Panc1 (cell line): ENCODE measurements at regions not wholly inside any gene's neighbourhood (a gene's known extent, or its start where the extent isn't known, plus 50 kb on each side); places are given as distances from the start of the nearest gene placed in this dataset.

Experiments used
- ATAC-seq: fragments of 200-7000 bp; cut with Tn5 transposase; 2 replicates; pipeline ENCODE4 v1.9.1; 2020; ENCODE audit warnings: mild to moderate bottlenecking, moderate library complexity
- BruUV-seq: library from RNA; stranded (reverse); fragments of 400-500 nt; replicated peaks from 2 replicates; lab custom pipeline; 2021; lab: Mats Ljungman, UMichigan
- CTCF ChIA-PET: fragments of 300-600 bp; sonication (Branson Sonifier 250); formaldehyde crosslinking; loops from one replicate; lab custom pipeline; 2022; ENCODE audit warnings: antibody characterized with exemption; lab: Charles Lee
- POLR2A ChIA-PET: fragments of 300-600 bp; sonication (Branson Sonifier 250); formaldehyde crosslinking; loops from one replicate; lab custom pipeline; 2022; ENCODE audit warnings: antibody characterized with exemption; lab: Charles Lee
- DNase-seq: peaks from one replicate; pipeline ENCODE4 v3.0.0-alpha.2; 2010; ENCODE audit warnings: low read depth, low spot score
- H3K27ac ChIP-seq: 2 replicates; pipeline ENCODE4 v1.5.1; 2011; ENCODE audit warnings: mild to moderate bottlenecking, low read length, inconsistent platforms
- H3K27me3 ChIP-seq: fragments of 200-500 bp; sonication (Bioruptor generic); 2 replicates; pipeline ENCODE4 v1.6.0; 2014; ENCODE audit warnings: low read length, inconsistent platforms; ENCODE audit not compliant: control insufficient read depth, insufficient read depth
- H3K36me3 ChIP-seq: fragments of 200-500 bp; sonication (Bioruptor generic); 2 replicates; pipeline ENCODE4 v1.5.1; 2014; ENCODE audit warnings: inconsistent platforms, mild to moderate bottlenecking, low read length, moderate library complexity; ENCODE audit not compliant: control insufficient read depth, insufficient read depth
- H3K4me1 ChIP-seq: 2 replicates; pipeline ENCODE4 v1.5.1; 2011; ENCODE audit warnings: inconsistent platforms, mild to moderate bottlenecking, low read length, moderate library complexity; ENCODE audit not compliant: control insufficient read depth, insufficient read depth
- H3K4me3 ChIP-seq, 2 experiments: 2 replicates each; pipeline ENCODE4 v1.5.1; 2011 to 2012; ENCODE audit warnings: low read depth in 2 of 2, low read length in 2 of 2, mild to moderate bottlenecking in 2 of 2, inconsistent platforms in 1 of 2, moderate library complexity in 1 of 2
- H3K9me3 ChIP-seq: fragments of 200-500 bp; sonication (Bioruptor generic); 2 replicates; pipeline ENCODE4 v1.5.1; 2014; ENCODE audit warnings: low read depth, mild to moderate bottlenecking, inconsistent platforms, low read length, moderate library complexity; ENCODE audit not compliant: control insufficient read depth, insufficient read depth
- CTCF ChIP-seq: fragments of 450-650 bp; IDR thresholded peaks from 2 replicates; pipeline ENCODE4 v1.5.1; 2017; ENCODE audit warnings: mild to moderate bottlenecking
- POLR2AphosphoS5 ChIP-seq: IDR thresholded peaks from 2 replicates; pipeline ENCODE4 v1.6.1; 2012; ENCODE audit warnings: mild to moderate bottlenecking, low read depth, low read length, moderate library complexity
- REST ChIP-seq, 2 experiments: IDR thresholded peaks; 2 replicates each; pipeline ENCODE4 v1.6.1; 2011 to 2012; ENCODE audit warnings: low read depth in 2 of 2, control low read depth in 1 of 2, low read length in 1 of 2, mild to moderate bottlenecking in 1 of 2, moderate library complexity in 1 of 2; ENCODE audit not compliant: insufficient read depth in 1 of 2
- SIN3A ChIP-seq: IDR thresholded peaks from 2 replicates; pipeline ENCODE4 v1.6.1; 2012; ENCODE audit warnings: low read depth, mild to moderate bottlenecking, low read length, moderate library complexity, borderline replicate concordance; ENCODE audit not compliant: insufficient read depth
- TCF7L2 ChIP-seq: IDR thresholded peaks from 2 replicates; pipeline ENCODE4 v1.6.1; 2011; ENCODE audit warnings: mild to moderate bottlenecking, low read depth, low read length, inconsistent platforms
- in situ Hi-C: cut with HindIII; loops from 2 replicates; pipeline ENCODE4 v1.10.0; 2016; ENCODE audit warnings: low sequenced_read_pairs, low pct_unique_long_range_greater_than_20kb
- intact Hi-C: fragments of 100-400 bp; cut with micrococcal nuclease; formaldehyde crosslinking; loops from one replicate; pipeline ENCODE4 v1.10.0; 2022; ENCODE audit not compliant: unreplicated experiment

- ATAC-seq (no peak), DNase-seq (no peak)
- no peak overlapping the region for H3K4me3 ChIP-seq
- CTCF ChIA-PET, result no interaction called here
- no TSS peak for BruUV-seq
- in situ Hi-C loops, result no loop called here
- no peaks in the 10 kb centered on the region; the same call in none of the 2 replicates for H3K27me3 ChIP-seq
- no peaks in the 10 kb centered on the region for H3K9me3 ChIP-seq
- no peaks in the 10 kb centered on the region for H3K4me1 ChIP-seq
- no peaks in the 10 kb centered on the region for H3K36me3 ChIP-seq
- no peak for TF ChIP-seq REST (IDR thresholded peaks at IDR 0.05; ENCODE audit: insufficient read depth in 1 of 2, low read depth in 2 of 2, low read length in 1 of 2)
- no peak for TF ChIP-seq TCF7L2
- intact Hi-C loops, result no loop called here
- POLR2A ChIA-PET, result no interaction called here
- no peak overlapping the region for H3K27ac ChIP-seq
These were observed 182.3 kb downstream of the IRX2 start for GRCh38 chr5:2569176-2569575.

GRCh38 chr5:2566284-2566683, 185.2 kb downstream of the IRX2 start:
- no peaks in the 10 kb centered on the region for H3K9me3 ChIP-seq
- POLR2A ChIA-PET, result no interaction called here
- in situ Hi-C loops (no loop called here), intact Hi-C loops (no loop called here)
- DNase-seq (no peak), ATAC-seq (no peak)
- CTCF ChIA-PET, result no interaction called here
- H3K4me3 ChIP-seq, result no peak overlapping the region
- TF ChIP-seq POLR2AphosphoS5, result no peak
- TF ChIP-seq SIN3A, result no peak
- no peak for TF ChIP-seq CTCF
- TF ChIP-seq TCF7L2, result no peak
- TF ChIP-seq REST (IDR thresholded peaks at IDR 0.05; ENCODE audit: insufficient read depth in 1 of 2, low read depth in 2 of 2, low read length in 1 of 2), result no peak
- no TSS peak for BruUV-seq
- no peak overlapping the region for H3K27ac ChIP-seq
- no peaks in the 10 kb centered on the region; the same call in 1 of the 2 replicates for H3K27me3 ChIP-seq
- H3K36me3 ChIP-seq, result no peaks in the 10 kb centered on the region
- H3K4me1 ChIP-seq, result no peaks in the 10 kb centered on the region
